IMR-90 (cell line): ENCODE measurements at regions not wholly inside any gene's neighbourhood (a gene's known extent, or its start where the extent isn't known, plus 50 kb on each side); places are given as distances from the start of the nearest gene placed in this dataset.
A peak's percentile ranks its signal among the peaks of the same experiment; 100 is the strongest.

ENCODE experiments used
- ATAC-seq: fragments of 200-7000 bp; cut with Tn5 transposase; 2 replicates; pipeline ENCODE4 v1.9.1; 2020; ENCODE audit warnings: low read depth, mild to moderate bottlenecking, moderate library complexity
- BruUV-seq: library from RNA; stranded (reverse); fragments of 400-500 nt; replicated peaks from 2 replicates; lab custom pipeline; 2021; lab: Mats Ljungman, UMichigan
- CTCF ChIA-PET: fragments of 300-600 bp; formaldehyde crosslinking; extraction: SDS; loops from one replicate; lab custom pipeline; 2021; ENCODE audit warnings: antibody characterized with exemption; lab: Yijun Ruan, JAX
- POLR2A ChIA-PET: fragments of 300-600 bp; sonication (Branson Sonifier 250); formaldehyde crosslinking; loops from one replicate; lab custom pipeline; 2022; ENCODE audit warnings: antibody characterized with exemption; ENCODE audit not compliant: unreplicated experiment; lab: Charles Lee
- DNase-seq: peaks from one replicate; pipeline ENCODE4 v3.0.0; 2013
- H2AFZ ChIP-seq: replicated peaks from 2 replicates; pipeline ENCODE3; 2013; ENCODE audit warnings: low read length, mild to moderate bottlenecking; ENCODE audit not compliant: poor library complexity
- H2AK5ac ChIP-seq: 2 replicates; pipeline ENCODE4 v1.6.1; 2013; ENCODE audit warnings: low read depth, low read length, inconsistent platforms
- H2AK9ac ChIP-seq: replicated peaks from 2 replicates; pipeline ENCODE3; 2013; ENCODE audit warnings: mild to moderate bottlenecking, low read depth, low read length, moderate library complexity; ENCODE audit not compliant: poor library complexity
- H2BK120ac ChIP-seq: 2 replicates; pipeline ENCODE4 v1.6.1; 2013; ENCODE audit warnings: low read depth, low read length, inconsistent platforms
- H2BK15ac ChIP-seq: 3 replicates; pipeline ENCODE4 v1.6.1; 2013; ENCODE audit warnings: low read depth, low read length, inconsistent platforms
- H2BK20ac ChIP-seq: 2 replicates; pipeline ENCODE4 v1.6.1; 2013; ENCODE audit warnings: low read depth, mild to moderate bottlenecking, inconsistent platforms, low read length, moderate library complexity
- H2BK5ac ChIP-seq: 2 replicates; pipeline ENCODE4 v1.6.1; 2013; ENCODE audit warnings: mild to moderate bottlenecking, low read depth, low read length, inconsistent platforms; ENCODE audit not compliant: poor library complexity, severe bottlenecking
- H3K14ac ChIP-seq: replicated peaks from 2 replicates; pipeline ENCODE4 v1.6.1; 2013; ENCODE audit warnings: low read depth, low read length, inconsistent platforms
- H3K18ac ChIP-seq: 2 replicates; pipeline ENCODE4 v1.6.1; 2013; ENCODE audit warnings: low read depth, low read length, control low read depth
- H3K23ac ChIP-seq: 2 replicates; pipeline ENCODE4 v1.6.1; 2013; ENCODE audit warnings: low read depth, low read length, inconsistent platforms
- H3K27ac ChIP-seq: 2 replicates; pipeline ENCODE4 v1.5.1; 2013; ENCODE audit warnings: mild to moderate bottlenecking, control low read depth, low read length; ENCODE audit not compliant: insufficient read depth
- H3K27me3 ChIP-seq: 2 replicates; pipeline ENCODE4 v1.6.1; 2013; ENCODE audit warnings: low read length; ENCODE audit not compliant: control insufficient read depth, insufficient read depth
- H3K36me3 ChIP-seq: 2 replicates; pipeline ENCODE4 v1.6.1; 2013; ENCODE audit warnings: low read length, mixed read lengths; ENCODE audit not compliant: control insufficient read depth, insufficient read depth
- H3K4ac ChIP-seq: 2 replicates; pipeline ENCODE4 v1.6.1; 2013; ENCODE audit warnings: low read depth, low read length, inconsistent platforms
- H3K4me1 ChIP-seq: 2 replicates; pipeline ENCODE4 v1.6.1; 2013; ENCODE audit warnings: low read length, mixed read lengths; ENCODE audit not compliant: control insufficient read depth, insufficient read depth
- H3K4me2 ChIP-seq: 2 replicates; pipeline ENCODE4 v1.6.1; 2013; ENCODE audit warnings: low read depth, mild to moderate bottlenecking, control low read depth, low read length, moderate library complexity
- H3K4me3 ChIP-seq: 2 replicates; pipeline ENCODE4 v1.5.1; 2013; ENCODE audit warnings: low read depth, mild to moderate bottlenecking, control low read depth, low read length, moderate library complexity; ENCODE audit not compliant: insufficient read depth
- H3K56ac ChIP-seq: 2 replicates; pipeline ENCODE4 v1.6.1; 2013; ENCODE audit warnings: low read length, inconsistent platforms; ENCODE audit not compliant: insufficient read depth; ENCODE audit errors: extremely low read depth
- H3K79me1 ChIP-seq, 2 experiments: 2 replicates each; pipeline ENCODE4 v1.6.1; 2013; ENCODE audit warnings: low read length in 2 of 2, inconsistent platforms in 1 of 2, low read depth in 1 of 2
- H3K9ac ChIP-seq: 2 replicates; pipeline ENCODE4 v1.6.1; 2013; ENCODE audit warnings: low read depth, low read length, control low read depth
- H3K9me1 ChIP-seq: 2 replicates; pipeline ENCODE4 v1.6.1; 2013; ENCODE audit warnings: low read length, inconsistent platforms; ENCODE audit not compliant: insufficient read depth
- H3K9me3 ChIP-seq: 2 replicates; pipeline ENCODE4 v1.6.1; 2013; ENCODE audit warnings: low read length; ENCODE audit not compliant: control insufficient read depth, insufficient read depth
- H4K20me1 ChIP-seq: 2 replicates; pipeline ENCODE4 v1.6.1; 2013; ENCODE audit warnings: low read length, inconsistent platforms; ENCODE audit not compliant: insufficient read depth
- H4K5ac ChIP-seq: 2 replicates; pipeline ENCODE4 v1.6.1; 2013; ENCODE audit warnings: mild to moderate bottlenecking, low read depth, low read length, control low read depth
- H4K8ac ChIP-seq, 2 experiments: 2 replicates each; pipeline ENCODE4 v1.6.1; 2013; ENCODE audit warnings: low read depth in 2 of 2, low read length in 2 of 2, control low read depth in 1 of 2, inconsistent platforms in 1 of 2
- H4K91ac ChIP-seq: 2 replicates; pipeline ENCODE4 v1.6.1; 2013; ENCODE audit warnings: low read depth, low read length, inconsistent platforms; ENCODE audit not compliant: insufficient read depth
- BHLHE40 ChIP-seq: fragments of 150-350 bp; IDR thresholded peaks from 2 replicates; pipeline ENCODE4 v1.6.1; 2016; ENCODE audit warnings: mild to moderate bottlenecking, low read depth, low read length
- CEBPB ChIP-seq: IDR thresholded peaks from 2 replicates; pipeline ENCODE4 v1.6.1; 2012; ENCODE audit warnings: low read depth, low read length, improper control_type of control experiment
- CHD1 ChIP-seq: IDR thresholded peaks from 2 replicates; pipeline ENCODE4 v1.6.1; 2012; ENCODE audit warnings: low read depth, low read length, improper control_type of control experiment
- CTCF ChIP-seq: conservative IDR thresholded peaks from 2 replicates; pipeline ENCODE4 v1.5.1; 2012; ENCODE audit warnings: mild to moderate bottlenecking, low read depth, low read length, improper control_type of control experiment
- FOS ChIP-seq: fragments of 150-350 bp; IDR thresholded peaks from 2 replicates; pipeline ENCODE4 v1.6.1; 2016; ENCODE audit warnings: low read depth, low read length
- MAFK ChIP-seq: IDR thresholded peaks from 2 replicates; pipeline ENCODE4 v1.6.1; 2012; ENCODE audit warnings: low read depth, low read length, improper control_type of control experiment
- MXI1 ChIP-seq: IDR thresholded peaks from 2 replicates; pipeline ENCODE4 v1.6.1; 2012; ENCODE audit warnings: low read depth, mild to moderate bottlenecking, low read length, moderate library complexity, borderline replicate concordance
- NFE2L2 ChIP-seq: fragments of 150-350 bp; IDR thresholded peaks from 2 replicates; pipeline ENCODE4 v1.6.1; 2016; ENCODE audit warnings: low read depth, mild to moderate bottlenecking, low read length
- RCOR1 ChIP-seq: IDR thresholded peaks from 2 replicates; pipeline ENCODE4 v1.6.1; 2012; ENCODE audit warnings: mild to moderate bottlenecking, low read length, improper control_type of control experiment; ENCODE audit not compliant: insufficient replicate concordance
- WGBS, 2 experiments: methylation state at CpG; one replicate each; pipeline versions ENCODE4 v1.1.5 to v1.1.7; 2013; ENCODE audit warnings: missing lambda C conversion rate in 2 of 2; ENCODE audit not compliant: insufficient read length in 1 of 2; ENCODE audit errors: extremely low coverage in 2 of 2; 5-methylcytosine and 5-hydroxymethylcytosine counted together
- dilution Hi-C: fragments of 300-500 bp; cut with HindIII; formaldehyde crosslinking; loops from one replicate; pipeline ENCODE4 v1.14.3; 2018; ENCODE audit warnings: low sequenced_read_pairs; ENCODE audit not compliant: unreplicated experiment
- in situ Hi-C: fragments of 300-500 bp; cut with MboI; formaldehyde crosslinking; loops from 3 replicates; pipeline ENCODE4 v1.14.3; 2019; ENCODE audit warnings: low sequenced_read_pairs, inconsistent platforms, mixed read lengths
- intact Hi-C: fragments of 100-400 bp; cut with micrococcal nuclease; formaldehyde crosslinking; loops from 2 replicates; pipeline ENCODE4 v1.10.0; 2022
- TF ChIP-seq, protein P1 (sequence below): fragments of 150-350 bp; IDR thresholded peaks from 2 replicates; pipeline ENCODE4 v1.6.1; 2017; ENCODE audit warnings: mild to moderate bottlenecking, antibody characterized with exemption, low read length, low read depth

DNA sequence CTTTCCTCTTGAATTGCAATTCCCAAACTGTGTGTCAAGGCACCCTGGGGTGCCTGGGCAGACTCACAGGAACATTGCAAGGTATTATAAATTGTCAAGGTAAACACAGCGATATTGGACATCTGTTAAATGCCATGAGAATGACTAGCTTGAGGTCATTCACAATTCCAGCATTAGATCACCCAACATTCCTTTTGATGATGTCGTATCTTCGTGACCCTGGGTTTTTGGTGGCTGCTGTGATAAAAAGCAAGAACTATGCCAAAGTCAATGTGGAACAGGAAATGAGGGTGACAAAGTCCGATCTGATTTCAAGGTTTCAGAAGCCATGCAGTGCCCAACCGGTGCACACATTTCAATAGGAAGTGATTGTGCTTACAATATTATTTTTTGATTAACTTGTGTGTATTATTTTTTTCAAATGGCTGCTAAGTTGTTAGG lies 458.4 kb downstream of the MIAT start:
- H4K91ac ChIP-seq = 0 out of 2 replicates have a peak overlapping the region, but pooled peaks have one; percentile 82
- H3K56ac ChIP-seq = no peak overlapping the region
- H3K14ac ChIP-seq = no peak overlapping the region
- peaks cover 5% of the 10 kb centered on the region for H3K9me3 ChIP-seq
- no peak overlapping the region for H2AFZ ChIP-seq
- H4K20me1 ChIP-seq = 0 out of 2 replicates have a peak, but pooled peaks cover 3% of the 10 kb centered on the region
- ATAC-seq = peak; percentile 22
- CTCF ChIA-PET = no interaction called here
- peak overlapping the region in 1 of 2 experiments; percentile 66; a peak in 2 of 4 replicates for H4K8ac ChIP-seq
- H3K36me3 ChIP-seq = no peaks in the 10 kb centered on the region
- H3K9me1 ChIP-seq = peaks cover 22% of the 10 kb centered on the region
- H3K79me1 ChIP-seq = no peaks in the 10 kb centered on the region
- DNase-seq = peak; percentile 87
- BruUV-seq = no TSS peak
- peak overlapping the region; percentile 57; the same call in 1 of the 2 replicates for H3K4ac ChIP-seq
- WGBS, 2 experiments = 0% methylated on average over 2 of the region's 5 CpGs; no CpG with 5 or more reads in 1 of the 2 experiments
- peak overlapping the region; percentile 95; the same call in 1 of the 3 replicates for H2BK15ac ChIP-seq
- H3K18ac ChIP-seq = peak overlapping the region; percentile 87; the same call in 1 of the 2 replicates
- H4K5ac ChIP-seq = no peak overlapping the region; the same call in 1 of the 2 replicates
- no peak overlapping the region; the same call in 1 of the 2 replicates for H2AK5ac ChIP-seq
- H3K27me3 ChIP-seq = no peaks in the 10 kb centered on the region
- peak overlapping the region; percentile 90 for H2BK20ac ChIP-seq
- H3K4me1 ChIP-seq = peaks cover 19% of the 10 kb centered on the region
- TF ChIP-seq CEBPB (peak; percentile 36; the same call in 1 of the 2 replicates), NFE2L2 (no peak; the same call in 1 of the 2 replicates), CTCF (no peak), CHD1 (no peak), MAFK (0 out of 2 replicates have a peak, but pooled peaks have one; percentile 13), FOS (peak; percentile 45; the same call in 1 of the 2 replicates), MXI1 (no peak), RCOR1 (no peak), BHLHE40 (no peak)
- TF ChIP-seq, protein P1, sequence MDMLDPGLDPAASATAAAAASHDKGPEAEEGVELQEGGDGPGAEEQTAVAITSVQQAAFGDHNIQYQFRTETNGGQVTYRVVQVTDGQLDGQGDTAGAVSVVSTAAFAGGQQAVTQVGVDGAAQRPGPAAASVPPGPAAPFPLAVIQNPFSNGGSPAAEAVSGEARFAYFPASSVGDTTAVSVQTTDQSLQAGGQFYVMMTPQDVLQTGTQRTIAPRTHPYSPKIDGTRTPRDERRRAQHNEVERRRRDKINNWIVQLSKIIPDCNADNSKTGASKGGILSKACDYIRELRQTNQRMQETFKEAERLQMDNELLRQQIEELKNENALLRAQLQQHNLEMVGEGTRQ = no peak
- peak overlapping the region; percentile 30; the same call in 1 of the 2 replicates for H3K4me2 ChIP-seq
- dilution Hi-C loops (no loop called here), intact Hi-C loops (loop anchor here (10.0 kb wide), 1 partner anchor 441 kb away; no protein-coding TSS in a partner anchor), in situ Hi-C loops (no loop called here)
- no peak overlapping the region for H3K27ac ChIP-seq
- POLR2A ChIA-PET = no interaction called here
- no peak overlapping the region for H3K9ac ChIP-seq
- no peak overlapping the region for H2AK9ac ChIP-seq
- H2BK5ac ChIP-seq = peak overlapping the region; percentile 51
- no peak overlapping the region for H3K4me3 ChIP-seq
- peak overlapping the region; percentile 91; the same call in 1 of the 2 replicates for H2BK120ac ChIP-seq
- 0 out of 2 replicates have a peak overlapping the region, but pooled peaks have one; percentile 20 for H3K23ac ChIP-seq
